HEK293 (cell line): ENCODE measurements at regions not wholly inside any gene's neighbourhood (a gene's known extent, or its start where the extent isn't known, plus 50 kb on each side); places are given as distances from the start of the nearest gene placed in this dataset.

Experiments used
- CTCF ChIA-PET: fragments of 350-600 bp; formaldehyde crosslinking; extraction: SDS; loops from one replicate; lab custom pipeline; 2021; ENCODE audit warnings: antibody characterized with exemption; lab: Yijun Ruan, JAX
- POLR2A ChIA-PET: fragments of 300-600 bp; formaldehyde crosslinking; extraction: SDS; loops from one replicate; lab custom pipeline; 2020; ENCODE audit warnings: antibody characterized with exemption, inconsistent platforms; lab: Yijun Ruan, JAX
- H3K27ac ChIP-seq: fragments of 200-500 bp; sonication (Bioruptor generic); 2 replicates; pipeline ENCODE4 v1.5.1; 2014; ENCODE audit warnings: low read depth, low read length, control low read depth, inconsistent platforms; ENCODE audit errors: extremely low read depth
- H3K36me3 ChIP-seq, 2 experiments: fragments of 200-500 bp in 1 of 2; sonication (Bioruptor generic) in 1 of 2; 1 replicate in 1 of 2; 2 replicates in 1 of 2; pipeline ENCODE4 v1.5.1; 2014 to 2017; ENCODE audit warnings: inconsistent platforms in 2 of 2, low read length in 2 of 2; ENCODE audit not compliant: control insufficient read depth in 2 of 2, insufficient read depth in 1 of 2
- H3K4me1 ChIP-seq: fragments of 200-500 bp; sonication (Bioruptor generic); 2 replicates; pipeline ENCODE4 v1.5.1; 2014; ENCODE audit warnings: mild to moderate bottlenecking, low read length, inconsistent platforms; ENCODE audit not compliant: control insufficient read depth, insufficient read depth
- H3K4me3 ChIP-seq: 2 replicates; pipeline ENCODE4 v1.5.1; 2011; ENCODE audit warnings: low read depth, mild to moderate bottlenecking, control low read depth, low read length, moderate library complexity
- H3K9me3 ChIP-seq: fragments of 200-500 bp; sonication (Bioruptor generic); 2 replicates; pipeline ENCODE4 v1.5.1; 2014; ENCODE audit warnings: low read depth, low read length, inconsistent platforms; ENCODE audit not compliant: control insufficient read depth, insufficient read depth
- CTCF ChIP-seq: fragments of 450-650 bp; formaldehyde crosslinking; IDR thresholded peaks from 2 replicates; pipeline ENCODE4 v1.5.1; 2016; ENCODE audit warnings: missing biosample characterization, missing genetic modification characterization
- ELK4 ChIP-seq: IDR thresholded peaks from 2 replicates; pipeline ENCODE4 v1.6.1; 2011; ENCODE audit warnings: mild to moderate bottlenecking, low read depth, low read length, borderline replicate concordance
- KLF10 ChIP-seq: fragments of 450-650 bp; IDR thresholded peaks from 2 replicates; pipeline ENCODE4 v1.5.1; 2018; ENCODE audit warnings: missing biosample characterization, mild to moderate bottlenecking, missing genetic modification characterization
- OVOL3 ChIP-seq: fragments of 450-650 bp; formaldehyde crosslinking; IDR thresholded peaks from 2 replicates; pipeline ENCODE4 v1.5.1; 2016; ENCODE audit warnings: missing biosample characterization, missing genetic modification characterization
- PBX3 ChIP-seq: sonication (generic); formaldehyde crosslinking; IDR thresholded peaks from 2 replicates; pipeline ENCODE4 v1.8.1; 2022; ENCODE audit warnings: mild to moderate bottlenecking, moderate library complexity, missing genetic modification reagents
- SALL2 ChIP-seq: fragments of 450-650 bp; formaldehyde crosslinking; IDR thresholded peaks from 2 replicates; pipeline ENCODE4 v1.5.0; 2017; ENCODE audit warnings: missing biosample characterization, mild to moderate bottlenecking, missing genetic modification characterization, borderline replicate concordance
- SCRT2 ChIP-seq: fragments of 450-650 bp; formaldehyde crosslinking; IDR thresholded peaks from 2 replicates; pipeline ENCODE4 v1.5.1; 2016; ENCODE audit warnings: missing biosample characterization, missing genetic modification characterization
- TRIM28 ChIP-seq: IDR thresholded peaks from 2 replicates; pipeline ENCODE4 v1.6.1; 2011; ENCODE audit warnings: low read length, control low read depth, borderline replicate concordance
- ZBTB8A ChIP-seq: fragments of 450-650 bp; formaldehyde crosslinking; IDR thresholded peaks from 2 replicates; pipeline ENCODE4 v1.5.1; 2016; ENCODE audit warnings: missing biosample characterization, missing genetic modification characterization
- ZNF138 ChIP-seq: fragments of 450-650 bp; formaldehyde crosslinking; IDR thresholded peaks from 2 replicates; pipeline ENCODE4 v1.5.1; 2016; ENCODE audit warnings: missing biosample characterization, missing genetic modification characterization, borderline replicate concordance
- ZNF148 ChIP-seq: fragments of 450-650 bp; formaldehyde crosslinking; IDR thresholded peaks from 2 replicates; pipeline ENCODE4 v1.5.0; 2017; ENCODE audit warnings: missing biosample characterization, missing genetic modification characterization, borderline replicate concordance
- ZNF157 ChIP-seq: fragments of 450-650 bp; formaldehyde crosslinking; IDR thresholded peaks from 2 replicates; pipeline ENCODE4 v1.5.1; 2016; ENCODE audit warnings: missing biosample characterization, missing genetic modification characterization
- ZNF2 ChIP-seq: fragments of 450-650 bp; formaldehyde crosslinking; IDR thresholded peaks from 2 replicates; pipeline ENCODE4 v1.5.1; 2016; ENCODE audit warnings: missing biosample characterization, missing genetic modification characterization
- ZNF221 ChIP-seq: fragments of 450-650 bp; formaldehyde crosslinking; IDR thresholded peaks from 2 replicates; pipeline ENCODE4 v1.5.1; 2017; ENCODE audit warnings: missing biosample characterization, missing genetic modification characterization, borderline replicate concordance
- ZNF248 ChIP-seq: fragments of 450-650 bp; formaldehyde crosslinking; IDR thresholded peaks from 2 replicates; pipeline ENCODE4 v1.5.1; 2017; ENCODE audit warnings: missing biosample characterization, missing genetic modification characterization
- ZNF26 ChIP-seq: fragments of 450-650 bp; formaldehyde crosslinking; IDR thresholded peaks from 2 replicates; pipeline ENCODE4 v1.5.1; 2016; ENCODE audit warnings: missing biosample characterization, missing genetic modification characterization
- ZNF394 ChIP-seq: fragments of 450-650 bp; formaldehyde crosslinking; IDR thresholded peaks from 2 replicates; pipeline ENCODE4 v1.5.1; 2016; ENCODE audit warnings: missing biosample characterization, missing genetic modification characterization, mild to moderate bottlenecking, moderate library complexity, borderline replicate concordance
- ZNF404 ChIP-seq: fragments of 450-650 bp; formaldehyde crosslinking; IDR thresholded peaks from 2 replicates; pipeline ENCODE4 v1.5.1; 2017; ENCODE audit warnings: missing biosample characterization, missing genetic modification characterization
- ZNF513 ChIP-seq: fragments of 450-650 bp; IDR thresholded peaks from 2 replicates; pipeline ENCODE4 v1.5.1; 2018; ENCODE audit warnings: missing biosample characterization, missing genetic modification characterization
- ZNF621 ChIP-seq: fragments of 450-650 bp; formaldehyde crosslinking; IDR thresholded peaks from 2 replicates; pipeline ENCODE4 v1.5.1; 2017; ENCODE audit warnings: missing biosample characterization, missing genetic modification characterization
- ZNF654 ChIP-seq: fragments of 450-650 bp; formaldehyde crosslinking; IDR thresholded peaks from 2 replicates; pipeline ENCODE4 v1.5.1; 2016; ENCODE audit warnings: low read depth, missing biosample characterization, missing genetic modification characterization
- ZNF692 ChIP-seq: fragments of 450-650 bp; formaldehyde crosslinking; IDR thresholded peaks from 2 replicates; pipeline ENCODE4 v1.5.1; 2016; ENCODE audit warnings: missing biosample characterization, missing genetic modification characterization
- ZSCAN4 ChIP-seq: fragments of 450-650 bp; formaldehyde crosslinking; IDR thresholded peaks from 2 replicates; pipeline ENCODE4 v1.5.1; 2017; ENCODE audit warnings: missing biosample characterization, missing genetic modification characterization

- peak; percentile 29; the same call in 1 of the 2 replicates for TF ChIP-seq ZNF654
- TF ChIP-seq ZNF394 (tag by site-specific recombination), result peak; percentile 93
- TF ChIP-seq, all 188 proteins: peak for 24
Measured at GRCh38 chr10:30535677-30536076, 93.9 kb downstream of the LYZL2 start (continued).

GRCh38 chr10:30534465-30535144 lies 94.9 kb downstream of the LYZL2 start:
- no peak overlapping the region for H3K4me3 ChIP-seq
- no peaks in the 10 kb centered on the region for H3K4me1 ChIP-seq
- ChIA-PET CTCF (interaction anchor here (0.7 to 2.3 kb wide), 17 partner anchors 17 to 227 kb away, joined by 3 to 12 read pairs (median 5); no protein-coding TSS in a partner anchor), POLR2A (no interaction called here)
- no peaks in the 10 kb centered on the region for H3K9me3 ChIP-seq
- H3K27ac ChIP-seq, result no peak overlapping the region
- no peaks in the 10 kb centered on the region for H3K36me3 ChIP-seq
- no peak for TF ChIP-seq TRIM28
- peak; percentile 52; the same call in 1 of the 2 replicates for TF ChIP-seq CTCF (tag by site-specific recombination)
- no peak for TF ChIP-seq SALL2 (tag by site-specific recombination)
- TF ChIP-seq KLF10 (tag by site-specific recombination), result no peak
- no peak for TF ChIP-seq ZNF621 (tag by site-specific recombination)
- TF ChIP-seq ZNF692 (tag by site-specific recombination), result no peak
- TF ChIP-seq ZNF26, result no peak
- no peak for TF ChIP-seq ZNF221 (tag by site-specific recombination)
- TF ChIP-seq ZNF248 (tag by site-specific recombination), result no peak
- TF ChIP-seq ZNF148, result no peak
- TF ChIP-seq OVOL3 (tag by site-specific recombination), result no peak
- no peak for TF ChIP-seq PBX3 (CRISPR knock-in tag)
- no peak for TF ChIP-seq ZNF157
- 0 out of 2 replicates have a peak, but pooled peaks have one; percentile 14 for TF ChIP-seq ZNF2 (tag by site-specific recombination)
- TF ChIP-seq ZNF513 (tag by site-specific recombination), result no peak
- TF ChIP-seq ZSCAN4 (tag by site-specific recombination), result no peak
- no peak for TF ChIP-seq ZNF404 (tag by site-specific recombination)
- peak; percentile 86 for TF ChIP-seq SCRT2
- TF ChIP-seq ZBTB8A (tag by site-specific recombination), result no peak
- no peak for TF ChIP-seq ELK4
- no peak for TF ChIP-seq ZNF138 (tag by site-specific recombination)
